K562 (cell line): ENCODE measurements at regions not wholly inside any gene's neighbourhood (a gene's known extent, or its start where the extent isn't known, plus 50 kb on each side); places are given as distances from the start of the nearest gene placed in this dataset.

Experiments used
- CBX2 ChIP-seq: fragments of 200-600 bp; sonication (generic); IDR thresholded peaks from one replicate; pipeline ENCODE4 v1.6.1; 2012; ENCODE audit warnings: mild to moderate bottlenecking, low read length, inconsistent platforms; ENCODE audit not compliant: insufficient read depth, poor library complexity, severe bottlenecking
- CHD7 ChIP-seq: fragments of 200-600 bp; sonication (generic); IDR thresholded peaks from one replicate; pipeline ENCODE4 v1.6.1; 2012; ENCODE audit warnings: mild to moderate bottlenecking, low read depth, low read length, inconsistent platforms
- CTCF ChIP-seq, 3 experiments: IDR thresholded peaks in 2 of 3; conservative IDR thresholded peaks in 1 of 3; 2 replicates each; pipeline ENCODE4 v1.5.1; 2011 to 2012; ENCODE audit warnings: low read length in 3 of 3, mild to moderate bottlenecking in 3 of 3, control low read depth in 2 of 3, improper control_type of control experiment in 1 of 3, inconsistent platforms in 1 of 3, low read depth in 1 of 3, mixed read lengths in 1 of 3, moderate library complexity in 1 of 3; ENCODE audit not compliant: insufficient read depth in 2 of 3
- EZH2 ChIP-seq: IDR thresholded peaks from 2 replicates; pipeline ENCODE4 v1.6.1; 2012; ENCODE audit warnings: low read depth, mild to moderate bottlenecking, inconsistent platforms, low read length, borderline replicate concordance
- MAX ChIP-seq: sonication (generic); formaldehyde crosslinking; IDR thresholded peaks from 2 replicates; pipeline ENCODE4 v1.9.0; 2022; ENCODE audit warnings: mild to moderate bottlenecking, missing genetic modification reagents
- NR1H2 ChIP-seq: sonication (generic); formaldehyde crosslinking; IDR thresholded peaks from 2 replicates; pipeline ENCODE4 v1.4.0; 2020; ENCODE audit warnings: mild to moderate bottlenecking, missing genetic modification reagents
- PCBP2 ChIP-seq: fragments of 200-400 bp; formaldehyde crosslinking; IDR thresholded peaks from 2 replicates; pipeline ENCODE4 v1.6.1; 2018; ENCODE audit warnings: low read length, low read depth, mild to moderate bottlenecking, moderate library complexity; ENCODE audit not compliant: poor library complexity, severe bottlenecking
- RAD21 ChIP-seq, 2 experiments: fragments of 250-450 bp in 1 of 2; fragments of 450-650 bp in 1 of 2; sonication (Bioruptor Pico) in 1 of 2; formaldehyde crosslinking in 1 of 2; IDR thresholded peaks in 1 of 2; conservative IDR thresholded peaks in 1 of 2; 2 replicates each; pipeline versions ENCODE4 v1.4.0 to v1.8.0; 2020 to 2022; ENCODE audit warnings: mild to moderate bottlenecking in 2 of 2, moderate library complexity in 1 of 2
- RFX5 ChIP-seq: IDR thresholded peaks from 2 replicates; pipeline ENCODE4 v1.6.1; 2011; ENCODE audit warnings: low read depth, mild to moderate bottlenecking, improper control_type of control experiment, low read length
- SMARCA4 ChIP-seq: fragments of 450-650 bp; IDR thresholded peaks from 2 replicates; pipeline ENCODE4 v1.6.1; 2016
- TCF7 ChIP-seq: sonication (generic); IDR thresholded peaks from 2 replicates; pipeline ENCODE4 v1.6.1; 2016; ENCODE audit warnings: antibody characterized with exemption, borderline replicate concordance
- U2AF1 ChIP-seq: fragments of 200-400 bp; formaldehyde crosslinking; optimal IDR thresholded peaks from 2 replicates; pipeline ENCODE3; 2017; ENCODE audit warnings: mild to moderate bottlenecking, low read depth, low read length, moderate library complexity
- ZC3H4 ChIP-seq: sonication (generic); formaldehyde crosslinking; IDR thresholded peaks from 2 replicates; pipeline ENCODE4 v1.9.0; 2021; ENCODE audit warnings: missing genetic modification reagents, borderline replicate concordance

- TF ChIP-seq RAD21 (CRISPR knock-in tag; conservative IDR thresholded peaks at IDR 0.05 in 1 of 2, IDR thresholded peaks at IDR 0.05 in 1 of 2) (no peak), CHD7 (no peak), CBX2 (no peak), CTCF (IDR thresholded peaks at IDR 0.05 in 2 of 3, conservative IDR thresholded peaks at IDR 0.05 in 1 of 3; ENCODE audit: insufficient read depth in 2 of 3, low read depth in 1 of 3, low read length in 3 of 3) (no peak), RFX5 (no peak), U2AF1 (no peak), ZC3H4 (CRISPR knock-in tag) (no peak), NR1H2 (CRISPR knock-in tag) (no peak), TCF7 (no peak), EZH2 (no peak), MAX (no peak), PCBP2 (no peak), SMARCA4 (no peak)
These were observed 475.8 kb upstream of the JARID2 start for GRCh38 chr6:14770040-14770439.
